Large intestine (tissue), 3 donors: ENCODE measurements at regions not wholly inside any gene's neighbourhood (a gene's known extent, or its start where the extent isn't known, plus 50 kb on each side); places are given as distances from the start of the nearest gene placed in this dataset.
"Not testable (repeated sequence)": the region's sequence is repeated elsewhere in the genome, so short reads cannot be mapped to it uniquely, and the experiment has no call there.

Experiments used
- DNase-seq, 2 donors: peaks; one replicate each; pipeline versions ENCODE4 v3.0.0 to v3.0.0-alpha.2; 2013
- H3K27ac ChIP-seq: one replicate; pipeline ENCODE4 v1.5.1; 2013; ENCODE audit warnings: low read length
- H3K27me3 ChIP-seq: 2 replicates; pipeline ENCODE4 v1.6.1; 2013; ENCODE audit warnings: low read length; ENCODE audit not compliant: control insufficient read depth, insufficient read depth
- H3K36me3 ChIP-seq: 2 replicates; pipeline ENCODE4 v1.6.1; 2013; ENCODE audit warnings: low read length; ENCODE audit not compliant: control insufficient read depth, insufficient read depth
- H3K4me1 ChIP-seq: one replicate; pipeline ENCODE4 v1.6.1; 2013; ENCODE audit warnings: low read length; ENCODE audit not compliant: control insufficient read depth, insufficient read depth
- H3K4me3 ChIP-seq: one replicate; pipeline ENCODE4 v1.5.1; 2013; ENCODE audit warnings: low read length
- H3K9me3 ChIP-seq: one replicate; pipeline ENCODE4 v1.6.1; 2013; ENCODE audit warnings: mild to moderate bottlenecking, low read depth, low read length, moderate library complexity; ENCODE audit not compliant: control insufficient read depth
- whole genome bisulfite sequencing: methylation state at CpG from one replicate; pipeline ENCODE4 v1.1.5; 2013; ENCODE audit warnings: low lambda C conversion rate; ENCODE audit not compliant: insufficient coverage; 5-methylcytosine and 5-hydroxymethylcytosine counted together

- Histone ChIP-seq H3K27ac (no peak overlapping the region), H3K36me3 (no peaks in the 10 kb centered on the region), H3K9me3 (no peaks in the 10 kb centered on the region), H3K27me3 (peaks cover 6% of the 10 kb centered on the region), H3K4me3 (no peak overlapping the region), H3K4me1 (no peaks in the 10 kb centered on the region)
- no CpG with 5 or more reads among the region's 7 CpGs for WGBS
- no peak for DNase-seq
Observed at GRCh38 chr1:29936031-29936544, 699.8 kb downstream of the PTPRU start.

GRCh38 chr1:29934255-29934772 is 698.0 kb downstream of the PTPRU start:
- no CpG with 5 or more reads among the region's 6 CpGs for WGBS

DNA sequence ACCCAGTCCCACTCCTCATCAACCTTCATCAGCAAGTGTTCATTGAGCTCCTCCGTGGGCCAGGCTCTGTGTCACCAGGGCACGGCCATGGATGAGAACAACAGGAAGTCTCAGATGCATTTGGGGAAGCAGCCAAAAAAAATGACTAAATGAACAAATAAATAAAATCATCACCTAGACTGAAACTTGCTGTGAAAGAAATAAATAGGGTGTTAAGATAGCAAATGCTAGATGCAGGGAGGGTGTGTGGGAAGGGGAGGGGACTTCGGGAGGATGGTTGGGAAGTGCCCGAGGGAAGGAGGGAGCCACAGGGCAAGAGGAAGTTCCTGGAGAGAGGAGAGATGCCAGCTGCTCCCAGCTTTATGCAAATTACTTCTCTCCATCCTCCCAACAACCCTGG is 696.7 kb downstream of the PTPRU start:
- no peak overlapping the region for H3K4me3 ChIP-seq
- no peaks in the 10 kb centered on the region for H3K9me3 ChIP-seq
- H3K36me3 ChIP-seq, result no peaks in the 10 kb centered on the region
- H3K27me3 ChIP-seq, result peaks cover 16% of the 10 kb centered on the region
- no peak for DNase-seq
- no peaks in the 10 kb centered on the region for H3K4me1 ChIP-seq
- no peak overlapping the region for H3K27ac ChIP-seq
- WGBS, result no CpG with 5 or more reads among the region's 4 CpGs

More at GRCh38 chr1:29934255-29934772, 698.0 kb downstream of the PTPRU start:
- no peaks in the 10 kb centered on the region for H3K4me1 ChIP-seq
- H3K9me3 ChIP-seq, result no peaks in the 10 kb centered on the region
- H3K4me3 ChIP-seq, result no peak overlapping the region
- no peak for DNase-seq
- H3K27me3 ChIP-seq, result peaks cover 16% of the 10 kb centered on the region
- H3K27ac ChIP-seq, result no peak overlapping the region
- H3K36me3 ChIP-seq, result no peaks in the 10 kb centered on the region

- H3K9me3 ChIP-seq, result no peaks in the 10 kb centered on the region
- WGBS, result no CpG with 5 or more reads among the region's 8 CpGs
- H3K36me3 ChIP-seq, result no peaks in the 10 kb centered on the region
- H3K4me1 ChIP-seq, result no peaks in the 10 kb centered on the region
- DNase-seq, result no peak
- peaks cover 16% of the 10 kb centered on the region for H3K27me3 ChIP-seq
- H3K4me3 ChIP-seq, result no peak overlapping the region
- no peak overlapping the region for H3K27ac ChIP-seq
Observed at GRCh38 chr1:29932626-29933025, 696.3 kb downstream of the PTPRU start.

DNA sequence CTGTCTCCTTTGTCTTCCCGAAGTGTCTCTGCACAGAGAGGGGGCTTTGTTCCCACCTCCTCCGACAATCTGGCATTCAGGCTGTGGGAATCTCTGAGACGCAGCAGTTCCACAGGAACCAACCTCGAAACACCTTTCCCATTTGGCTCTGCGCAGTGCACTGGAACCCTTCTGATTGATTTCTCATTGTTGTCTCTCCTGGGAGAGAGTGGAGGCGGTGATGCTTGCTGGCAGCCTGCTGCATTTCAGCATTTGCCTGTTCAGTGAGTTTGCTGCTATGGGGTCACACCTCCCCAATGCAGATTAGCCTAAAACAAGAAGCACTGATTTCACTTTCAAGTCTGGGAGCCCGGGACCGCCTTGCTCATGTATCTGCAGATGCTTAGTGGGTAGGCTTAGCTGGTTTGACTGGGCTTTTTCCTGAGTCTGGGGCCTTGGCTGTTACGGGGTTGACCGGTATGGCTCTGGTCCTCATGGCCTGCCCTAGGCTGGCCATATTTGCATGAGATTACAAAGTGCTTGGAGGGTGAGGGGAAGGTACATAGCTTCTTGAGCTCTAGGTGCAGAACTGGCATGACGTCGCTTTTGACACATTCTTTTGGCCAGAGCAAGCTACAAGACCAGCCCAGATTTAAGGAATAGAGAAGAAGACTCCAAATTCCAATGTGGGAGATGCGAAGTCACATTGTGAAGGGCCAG is 695.3 kb downstream of the PTPRU start:
- H3K27me3 ChIP-seq, result peaks cover 14% of the 10 kb centered on the region
- H3K9me3 ChIP-seq, result no peaks in the 10 kb centered on the region
- no peaks in the 10 kb centered on the region for H3K4me1 ChIP-seq
- WGBS, result no CpG with 5 or more reads among the region's 13 CpGs
- H3K27ac ChIP-seq, result no peak overlapping the region
- H3K36me3 ChIP-seq, result no peaks in the 10 kb centered on the region
- DNase-seq, result no peak
- H3K4me3 ChIP-seq, result no peak overlapping the region

DNA sequence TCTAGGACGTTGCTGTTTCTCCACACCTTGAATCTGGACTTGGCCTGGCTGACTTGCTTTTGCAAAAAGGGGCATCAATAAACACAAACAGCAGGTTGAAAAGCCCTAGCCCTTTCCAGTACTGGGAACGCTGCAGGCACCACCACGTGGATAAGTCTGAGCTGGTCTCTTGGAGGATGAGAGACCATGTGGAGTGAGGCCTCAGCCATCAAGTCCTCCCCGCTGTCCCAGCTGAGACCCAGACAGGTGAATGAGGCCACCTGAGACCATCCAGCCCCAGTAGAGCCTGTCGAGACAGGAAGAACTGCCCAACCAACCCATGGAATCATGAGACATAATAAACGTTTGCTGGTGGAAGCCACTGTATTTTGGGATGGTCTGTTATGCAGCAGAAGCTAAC is 688.7 kb downstream of the PTPRU start:
- H3K4me3 ChIP-seq, result no peak overlapping the region
- no peaks in the 10 kb centered on the region for H3K36me3 ChIP-seq
- H3K27me3 ChIP-seq, result peaks cover 3% of the 10 kb centered on the region
- no peak overlapping the region for H3K27ac ChIP-seq
- no peak for DNase-seq
- no peaks in the 10 kb centered on the region for H3K9me3 ChIP-seq
- no peaks in the 10 kb centered on the region for H3K4me1 ChIP-seq
- WGBS, result no CpG with 5 or more reads among the region's 6 CpGs

DNA sequence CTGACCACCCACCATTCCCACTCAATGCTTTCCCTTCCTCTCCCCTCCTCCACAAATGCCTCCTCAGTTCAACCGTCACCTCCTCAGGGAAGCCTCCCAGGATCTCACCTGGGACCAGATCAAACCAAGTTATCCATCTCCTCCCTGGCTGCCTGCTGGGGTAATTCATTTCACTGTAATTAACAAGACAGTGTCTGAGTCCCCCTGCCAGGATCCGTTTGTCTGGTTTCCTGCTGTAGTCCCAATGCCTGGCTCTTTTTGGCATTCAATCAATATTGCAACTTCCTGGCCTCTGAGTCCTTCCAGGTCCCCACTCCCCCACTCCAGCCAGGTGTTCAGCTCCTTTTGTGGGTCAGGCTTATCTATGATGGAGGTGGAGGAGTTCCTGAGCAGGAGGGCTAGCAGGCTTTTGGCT is 687.7 kb downstream of the PTPRU start:
- Histone ChIP-seq H3K9me3 (no peaks in the 10 kb centered on the region), H3K27me3 (peaks cover 2% of the 10 kb centered on the region), H3K4me1 (no peaks in the 10 kb centered on the region), H3K27ac (no peak overlapping the region), H3K36me3 (no peaks in the 10 kb centered on the region), H3K4me3 (no peak overlapping the region)
- WGBS, result no CpG with 5 or more reads among the region's 2 CpGs
- no peak for DNase-seq

- Histone ChIP-seq H3K27me3 (peaks cover 2% of the 10 kb centered on the region), H3K27ac (no peak overlapping the region)
- no CpG with 5 or more reads among the region's 2 CpGs for WGBS
Observed at GRCh38 chr1:29921741-29922140, 685.4 kb downstream of the PTPRU start.

DNA sequence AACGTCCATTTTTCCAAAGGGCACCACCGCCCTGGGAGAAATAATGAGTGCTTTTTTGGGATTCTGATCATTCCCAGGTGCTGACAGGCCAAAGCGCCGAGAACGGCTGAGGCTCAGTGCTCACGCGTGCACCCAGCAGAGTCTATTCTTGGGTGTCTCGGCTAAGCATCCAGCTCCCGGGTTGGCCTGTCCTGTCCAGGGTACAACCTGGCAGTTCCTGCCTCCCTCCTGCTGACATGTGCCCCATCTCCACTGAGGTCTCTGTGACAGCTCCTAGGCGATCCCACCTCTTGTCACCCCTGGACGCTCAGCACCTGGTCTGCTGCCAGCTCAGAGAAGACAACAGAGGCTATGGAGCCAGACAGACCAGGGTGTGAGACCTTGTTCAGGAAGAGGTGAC is 684.5 kb downstream of the PTPRU start:
- Histone ChIP-seq H3K27me3 (peaks cover 2% of the 10 kb centered on the region), H3K4me3 (no peak overlapping the region), H3K27ac (no peak overlapping the region), H3K36me3 (no peaks in the 10 kb centered on the region), H3K4me1 (no peaks in the 10 kb centered on the region), H3K9me3 (no peaks in the 10 kb centered on the region)
- no CpG with 5 or more reads among the region's 11 CpGs for WGBS
- no peak for DNase-seq

More at GRCh38 chr1:29921741-29922140, 685.4 kb downstream of the PTPRU start:
- DNase-seq, result no peak
- Histone ChIP-seq H3K4me3 (no peak overlapping the region), H3K36me3 (no peaks in the 10 kb centered on the region), H3K4me1 (no peaks in the 10 kb centered on the region), H3K9me3 (no peaks in the 10 kb centered on the region)

GRCh38 chr1:29920316-29920715 is 684.0 kb downstream of the PTPRU start:
- no peak overlapping the region for H3K4me3 ChIP-seq
- no peak for DNase-seq
- no peak overlapping the region for H3K27ac ChIP-seq
- H3K27me3 ChIP-seq, result peaks cover 2% of the 10 kb centered on the region
- no peaks in the 10 kb centered on the region for H3K9me3 ChIP-seq
- WGBS, result no CpG with 5 or more reads among the region's 9 CpGs
- no peaks in the 10 kb centered on the region for H3K4me1 ChIP-seq
- no peaks in the 10 kb centered on the region for H3K36me3 ChIP-seq

DNA sequence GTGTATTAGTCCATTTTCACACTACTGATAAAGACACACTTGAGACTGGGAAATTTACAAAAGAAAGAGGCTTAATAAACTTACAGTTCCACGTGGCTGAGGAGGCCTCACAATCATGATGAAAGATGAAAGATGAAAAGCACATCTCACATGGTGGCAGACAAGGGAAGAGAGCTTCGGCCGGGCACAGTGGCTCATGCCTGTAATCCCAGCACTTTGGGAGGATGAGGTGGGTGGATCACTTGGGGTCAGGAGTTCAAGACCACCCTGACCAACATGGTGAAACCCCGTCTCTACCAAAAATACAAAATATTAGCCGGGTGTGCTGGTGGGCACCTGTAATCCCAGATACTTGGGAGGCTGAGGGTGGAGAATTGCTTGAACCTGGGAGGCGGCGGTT is 682.7 kb downstream of the PTPRU start:
- not testable (repeated sequence) for DNase-seq, H3K4me3 ChIP-seq, H3K4me1 ChIP-seq, H3K9me3 ChIP-seq, H3K27ac ChIP-seq, H3K36me3 ChIP-seq, H3K27me3 ChIP-seq
- no CpG with 5 or more reads among the region's 7 CpGs for WGBS
